HepG2 (cell line): ENCODE measurements at regions not wholly inside any gene's neighbourhood (a gene's known extent, or its start where the extent isn't known, plus 50 kb on each side); places are given as distances from the start of the nearest gene placed in this dataset.
A peak's percentile ranks its signal among the peaks of the same experiment; 100 is the strongest.

Experiments
- ARID2 ChIP-seq: sonication (generic); formaldehyde crosslinking; IDR thresholded peaks from 2 replicates; pipeline ENCODE4 v1.8.1; 2022; ENCODE audit warnings: mild to moderate bottlenecking, missing genetic modification reagents, borderline replicate concordance
- FOSL2 ChIP-seq: sonication (generic); formaldehyde crosslinking; IDR thresholded peaks from 2 replicates; pipeline ENCODE4 v1.4.0; 2020; ENCODE audit warnings: missing genetic modification reagents
- GFI1 ChIP-seq: sonication (generic); formaldehyde crosslinking; IDR thresholded peaks from 2 replicates; pipeline ENCODE4 v1.5.0; 2020; ENCODE audit warnings: missing genetic modification reagents, mild to moderate bottlenecking, borderline replicate concordance
- MAFF ChIP-seq: IDR thresholded peaks from 2 replicates; pipeline ENCODE4 v1.6.1; 2011; ENCODE audit warnings: low read depth, low read length, improper control_type of control experiment
- MATR3 ChIP-seq: sonication (generic); formaldehyde crosslinking; IDR thresholded peaks from 2 replicates; pipeline ENCODE4 v1.4.0; 2020; ENCODE audit warnings: missing genetic modification reagents
- NFE2L1 ChIP-seq: sonication (generic); formaldehyde crosslinking; IDR thresholded peaks from 2 replicates; pipeline ENCODE4 v1.4.0; 2020; ENCODE audit warnings: missing genetic modification reagents, mild to moderate bottlenecking, borderline replicate concordance
- SALL1 ChIP-seq: sonication (generic); formaldehyde crosslinking; IDR thresholded peaks from 2 replicates; pipeline ENCODE4 v1.8.0; 2022; ENCODE audit warnings: mild to moderate bottlenecking, missing genetic modification reagents
- SMAD3 ChIP-seq: sonication (generic); formaldehyde crosslinking; IDR thresholded peaks from 2 replicates; pipeline ENCODE4 v1.4.0; 2020; ENCODE audit warnings: missing genetic modification reagents
- SP1 ChIP-seq, 2 experiments: fragments of 450-650 bp in 1 of 2; sonication (generic) in 1 of 2; formaldehyde crosslinking in 1 of 2; IDR thresholded peaks; 2 replicates each; pipeline versions ENCODE4 v1.4.0 to v1.6.1; 2016 to 2020; ENCODE audit warnings: missing genetic modification reagents in 1 of 2
- TEAD3 ChIP-seq: optimal IDR thresholded peaks from 2 replicates; pipeline ENCODE3; 2016; ENCODE audit warnings: borderline replicate concordance
- ZNF333 ChIP-seq: sonication (generic); formaldehyde crosslinking; IDR thresholded peaks from 2 replicates; pipeline ENCODE4 v1.4.0; 2020; ENCODE audit warnings: mild to moderate bottlenecking, missing genetic modification reagents, borderline replicate concordance
- ZNF431 ChIP-seq: sonication (generic); formaldehyde crosslinking; IDR thresholded peaks from 2 replicates; pipeline ENCODE4 v1.9.0; 2022; ENCODE audit warnings: missing genetic modification reagents, low read depth, mild to moderate bottlenecking, borderline replicate concordance
- ZNF577 ChIP-seq: sonication (generic); formaldehyde crosslinking; IDR thresholded peaks from 2 replicates; pipeline ENCODE4 v1.4.0; 2020; ENCODE audit warnings: mild to moderate bottlenecking, low read depth, missing genetic modification reagents, borderline replicate concordance
- ZNF629 ChIP-seq: sonication (generic); formaldehyde crosslinking; conservative IDR thresholded peaks from 2 replicates; pipeline ENCODE4 v1.5.0; 2020; ENCODE audit warnings: missing genetic modification reagents
- ZNF816 ChIP-seq: sonication (generic); formaldehyde crosslinking; IDR thresholded peaks from 2 replicates; pipeline ENCODE4 v1.8.0; 2022; ENCODE audit warnings: missing genetic modification reagents, mild to moderate bottlenecking, borderline replicate concordance
- ZNF883 ChIP-seq: sonication (generic); formaldehyde crosslinking; IDR thresholded peaks from 2 replicates; pipeline ENCODE4 v1.5.1; 2020; ENCODE audit warnings: mild to moderate bottlenecking, missing genetic modification reagents; ENCODE audit errors: not compliant biosample characterization
- TF ChIP-seq, protein P1 (sequence below): sonication (generic); formaldehyde crosslinking; IDR thresholded peaks from 2 replicates; pipeline ENCODE4 v1.5.1; 2020; ENCODE audit warnings: missing genetic modification reagents, mild to moderate bottlenecking, borderline replicate concordance
- TF ChIP-seq, protein P2 (sequence below), 2 experiments: fragments of 450-650 bp in 1 of 2; sonication (generic) in 1 of 2; formaldehyde crosslinking; IDR thresholded peaks; 2 replicates each; pipeline versions ENCODE4 v1.5.0 to v1.8.0; 2020 to 2022; ENCODE audit warnings: mild to moderate bottlenecking in 1 of 2, missing genetic modification reagents in 1 of 2
- TF ChIP-seq, protein P3 (sequence below): sonication (generic); formaldehyde crosslinking; IDR thresholded peaks from 2 replicates; pipeline ENCODE4 v1.4.0; 2020; ENCODE audit warnings: missing genetic modification reagents
- TF ChIP-seq, protein P4 (sequence below): sonication (generic); formaldehyde crosslinking; IDR thresholded peaks from 2 replicates; pipeline ENCODE4 v1.4.0; 2020; ENCODE audit warnings: missing genetic modification reagents
- TF ChIP-seq, protein P5 (sequence below): fragments of 450-650 bp; IDR thresholded peaks from 2 replicates; pipeline ENCODE4 v1.6.1; 2017
- TF ChIP-seq, protein P6 (sequence below): conservative IDR thresholded peaks from 2 replicates; pipeline ENCODE4 v1.6.1; 2018; ENCODE audit warnings: missing genetic modification reagents

DNA sequence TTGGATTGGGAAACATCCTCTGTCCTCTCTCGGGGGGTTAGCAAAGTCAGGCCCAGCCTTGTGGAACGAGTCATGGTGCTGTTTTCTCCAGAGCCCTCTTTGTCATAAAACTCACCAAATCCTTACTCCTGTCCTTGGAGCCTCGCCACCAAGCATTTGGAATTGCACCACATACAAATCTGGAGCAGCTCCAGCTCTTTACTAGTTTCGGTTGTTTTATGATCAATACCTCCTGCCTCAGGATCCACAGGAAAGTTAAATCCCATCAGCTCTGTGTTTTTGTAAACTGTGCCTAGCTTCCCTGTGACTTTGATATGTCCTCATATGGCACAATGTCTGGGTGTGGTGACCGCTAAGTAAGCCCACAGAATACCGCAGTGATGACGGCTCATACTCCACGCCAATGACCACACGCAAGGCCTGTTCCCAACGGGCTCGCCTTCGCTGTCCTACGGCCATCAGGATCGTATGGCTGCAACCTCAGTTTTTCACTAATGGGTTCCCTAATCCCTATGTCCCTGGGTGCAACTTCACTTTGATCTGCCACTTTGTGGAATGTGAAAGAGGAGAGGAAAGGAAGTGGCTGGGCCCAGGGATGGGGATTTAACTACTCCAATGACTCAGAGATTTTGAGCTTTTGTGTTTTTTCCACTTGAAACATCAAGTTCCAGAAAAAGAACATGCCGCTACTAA is 111.3 kb upstream of the FOXQ1 start (continued):
- TF ChIP-seq, protein P1, sequence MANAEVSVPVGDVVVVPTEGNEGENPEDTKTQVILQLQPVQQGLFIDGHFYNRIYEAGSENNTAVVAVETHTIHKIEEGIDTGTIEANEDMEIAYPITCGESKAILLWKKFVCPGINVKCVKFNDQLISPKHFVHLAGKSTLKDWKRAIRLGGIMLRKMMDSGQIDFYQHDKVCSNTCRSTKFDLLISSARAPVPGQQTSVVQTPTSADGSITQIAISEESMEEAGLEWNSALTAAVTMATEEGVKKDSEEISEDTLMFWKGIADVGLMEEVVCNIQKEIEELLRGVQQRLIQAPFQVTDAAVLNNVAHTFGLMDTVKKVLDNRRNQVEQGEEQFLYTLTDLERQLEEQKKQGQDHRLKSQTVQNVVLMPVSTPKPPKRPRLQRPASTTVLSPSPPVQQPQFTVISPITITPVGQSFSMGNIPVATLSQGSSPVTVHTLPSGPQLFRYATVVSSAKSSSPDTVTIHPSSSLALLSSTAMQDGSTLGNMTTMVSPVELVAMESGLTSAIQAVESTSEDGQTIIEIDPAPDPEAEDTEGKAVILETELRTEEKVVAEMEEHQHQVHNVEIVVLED (CRISPR knock-in tag), result no peak
- TF ChIP-seq SMAD3 (CRISPR knock-in tag) (no peak), SP1 (IDR thresholded peaks at IDR 0.05) (no peak), SP1 (CRISPR knock-in tag; IDR thresholded peaks at IDR 0.05) (no peak), ZNF629 (CRISPR knock-in tag) (0 out of 2 replicates have a peak, but pooled peaks have one; percentile 27), GFI1 (peak; percentile 57; the same call in 1 of the 2 replicates), TEAD3 (CRISPR knock-in tag) (peak; percentile 28), ZNF431 (CRISPR knock-in tag) (no peak), ARID2 (CRISPR knock-in tag) (0 out of 2 replicates have a peak, but pooled peaks have one; percentile 66), MATR3 (CRISPR knock-in tag) (no peak), ZNF577 (no peak), ZNF333 (CRISPR knock-in tag) (no peak), ZNF883 (CRISPR knock-in tag) (no peak), SALL1 (CRISPR knock-in tag) (0 out of 2 replicates have a peak, but pooled peaks have one; percentile 5), MAFF (no peak), ZNF816 (CRISPR knock-in tag) (no peak), NFE2L1 (CRISPR knock-in tag) (no peak), FOSL2 (CRISPR knock-in tag) (0 out of 2 replicates have a peak, but pooled peaks have one; percentile 13)
- TF ChIP-seq, protein P2, sequence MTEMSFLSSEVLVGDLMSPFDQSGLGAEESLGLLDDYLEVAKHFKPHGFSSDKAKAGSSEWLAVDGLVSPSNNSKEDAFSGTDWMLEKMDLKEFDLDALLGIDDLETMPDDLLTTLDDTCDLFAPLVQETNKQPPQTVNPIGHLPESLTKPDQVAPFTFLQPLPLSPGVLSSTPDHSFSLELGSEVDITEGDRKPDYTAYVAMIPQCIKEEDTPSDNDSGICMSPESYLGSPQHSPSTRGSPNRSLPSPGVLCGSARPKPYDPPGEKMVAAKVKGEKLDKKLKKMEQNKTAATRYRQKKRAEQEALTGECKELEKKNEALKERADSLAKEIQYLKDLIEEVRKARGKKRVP (CRISPR knock-in tag; IDR thresholded peaks at IDR 0.05), result no peak
- TF ChIP-seq, protein P3, sequence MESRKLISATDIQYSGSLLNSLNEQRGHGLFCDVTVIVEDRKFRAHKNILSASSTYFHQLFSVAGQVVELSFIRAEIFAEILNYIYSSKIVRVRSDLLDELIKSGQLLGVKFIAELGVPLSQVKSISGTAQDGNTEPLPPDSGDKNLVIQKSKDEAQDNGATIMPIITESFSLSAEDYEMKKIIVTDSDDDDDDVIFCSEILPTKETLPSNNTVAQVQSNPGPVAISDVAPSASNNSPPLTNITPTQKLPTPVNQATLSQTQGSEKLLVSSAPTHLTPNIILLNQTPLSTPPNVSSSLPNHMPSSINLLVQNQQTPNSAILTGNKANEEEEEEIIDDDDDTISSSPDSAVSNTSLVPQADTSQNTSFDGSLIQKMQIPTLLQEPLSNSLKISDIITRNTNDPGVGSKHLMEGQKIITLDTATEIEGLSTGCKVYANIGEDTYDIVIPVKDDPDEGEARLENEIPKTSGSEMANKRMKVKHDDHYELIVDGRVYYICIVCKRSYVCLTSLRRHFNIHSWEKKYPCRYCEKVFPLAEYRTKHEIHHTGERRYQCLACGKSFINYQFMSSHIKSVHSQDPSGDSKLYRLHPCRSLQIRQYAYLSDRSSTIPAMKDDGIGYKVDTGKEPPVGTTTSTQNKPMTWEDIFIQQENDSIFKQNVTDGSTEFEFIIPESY (CRISPR knock-in tag), result peak; percentile 72; the same call in 1 of the 2 replicates
- TF ChIP-seq, protein P4, sequence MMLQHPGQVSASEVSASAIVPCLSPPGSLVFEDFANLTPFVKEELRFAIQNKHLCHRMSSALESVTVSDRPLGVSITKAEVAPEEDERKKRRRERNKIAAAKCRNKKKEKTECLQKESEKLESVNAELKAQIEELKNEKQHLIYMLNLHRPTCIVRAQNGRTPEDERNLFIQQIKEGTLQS (CRISPR knock-in tag), result no peak
- TF ChIP-seq, protein P5, sequence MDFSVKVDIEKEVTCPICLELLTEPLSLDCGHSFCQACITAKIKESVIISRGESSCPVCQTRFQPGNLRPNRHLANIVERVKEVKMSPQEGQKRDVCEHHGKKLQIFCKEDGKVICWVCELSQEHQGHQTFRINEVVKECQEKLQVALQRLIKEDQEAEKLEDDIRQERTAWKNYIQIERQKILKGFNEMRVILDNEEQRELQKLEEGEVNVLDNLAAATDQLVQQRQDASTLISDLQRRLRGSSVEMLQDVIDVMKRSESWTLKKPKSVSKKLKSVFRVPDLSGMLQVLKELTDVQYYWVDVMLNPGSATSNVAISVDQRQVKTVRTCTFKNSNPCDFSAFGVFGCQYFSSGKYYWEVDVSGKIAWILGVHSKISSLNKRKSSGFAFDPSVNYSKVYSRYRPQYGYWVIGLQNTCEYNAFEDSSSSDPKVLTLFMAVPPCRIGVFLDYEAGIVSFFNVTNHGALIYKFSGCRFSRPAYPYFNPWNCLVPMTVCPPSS, result no peak
- TF ChIP-seq, protein P6, sequence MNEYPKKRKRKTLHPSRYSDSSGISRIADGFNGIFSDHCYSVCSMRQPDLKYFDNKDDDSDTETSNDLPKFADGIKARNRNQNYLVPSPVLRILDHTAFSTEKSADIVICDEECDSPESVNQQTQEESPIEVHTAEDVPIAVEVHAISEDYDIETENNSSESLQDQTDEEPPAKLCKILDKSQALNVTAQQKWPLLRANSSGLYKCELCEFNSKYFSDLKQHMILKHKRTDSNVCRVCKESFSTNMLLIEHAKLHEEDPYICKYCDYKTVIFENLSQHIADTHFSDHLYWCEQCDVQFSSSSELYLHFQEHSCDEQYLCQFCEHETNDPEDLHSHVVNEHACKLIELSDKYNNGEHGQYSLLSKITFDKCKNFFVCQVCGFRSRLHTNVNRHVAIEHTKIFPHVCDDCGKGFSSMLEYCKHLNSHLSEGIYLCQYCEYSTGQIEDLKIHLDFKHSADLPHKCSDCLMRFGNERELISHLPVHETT (CRISPR knock-in tag), result no peak
